DMS 273 (cell line): ENCODE measurements at regions not wholly inside any gene's neighbourhood (a gene's known extent, or its start where the extent isn't known, plus 50 kb on each side); places are given as distances from the start of the nearest gene placed in this dataset.
"Not testable (repeated sequence)": the region's sequence is repeated elsewhere in the genome, so short reads cannot be mapped to it uniquely, and the experiment has no call there.

ENCODE experiments used
- DNase-seq: peaks from one replicate; lab custom pipeline; 2025; ENCODE audit not compliant: unreplicated experiment; lab: John Stamatoyannopoulos, UW

- no peak for DNase-seq
Measured at GRCh38 chr7:63044721-63045120, 953.9 kb upstream of the ZNF722 start.

- DNase-seq, result no peak
Measured at GRCh38 chr7:63045575-63045974, 953.1 kb upstream of the ZNF722 start.

- no peak for DNase-seq
Measured at GRCh38 chr7:63046612-63047011, 952.0 kb upstream of the ZNF722 start.

GRCh38 chr7:63047061-63047460 is 951.6 kb upstream of the ZNF722 start:
- no peak for DNase-seq

- DNase-seq, result no peak
Measured at GRCh38 chr7:63047546-63047945, 951.1 kb upstream of the ZNF722 start.

- no peak for DNase-seq
Measured at GRCh38 chr7:63054191-63054661, 944.4 kb upstream of the ZNF722 start.

GRCh38 chr7:63057265-63057664 is 941.4 kb upstream of the ZNF722 start:
- no peak for DNase-seq

- DNase-seq, result not testable (repeated sequence)
Measured at GRCh38 chr7:63060701-63061100, 937.9 kb upstream of the ZNF722 start.

GRCh38 chr7:63065684-63066083 is 933.0 kb upstream of the ZNF722 start:
- no peak for DNase-seq

- not testable (repeated sequence) for DNase-seq
Measured at GRCh38 chr7:63066235-63066634, 932.4 kb upstream of the ZNF722 start.

GRCh38 chr7:63067897-63068585 is 930.6 kb upstream of the ZNF722 start:
- DNase-seq, result peak; percentile 66

GRCh38 chr7:63070696-63071095 is 928.0 kb upstream of the ZNF722 start:
- no peak for DNase-seq

- no peak for DNase-seq
Measured at GRCh38 chr7:63071396-63071795, 927.3 kb upstream of the ZNF722 start.

GRCh38 chr7:63071920-63072319 is 926.7 kb upstream of the ZNF722 start:
- no peak for DNase-seq

- DNase-seq, result no peak
Measured at GRCh38 chr7:63072806-63073205, 925.8 kb upstream of the ZNF722 start.

GRCh38 chr7:63073286-63073685 is 925.4 kb upstream of the ZNF722 start:
- no peak for DNase-seq

- DNase-seq, result no peak
Measured at GRCh38 chr7:63073736-63074135, 924.9 kb upstream of the ZNF722 start.

GRCh38 chr7:63077841-63078240 is 920.8 kb upstream of the ZNF722 start:
- no peak for DNase-seq

- DNase-seq, result no peak
Measured at GRCh38 chr7:63080406-63080805, 918.2 kb upstream of the ZNF722 start.

GRCh38 chr7:63080831-63081230 is 917.8 kb upstream of the ZNF722 start:
- DNase-seq, result no peak

- no peak for DNase-seq
Measured at GRCh38 chr7:63087575-63088190, 911.0 kb upstream of the ZNF722 start.

GRCh38 chr7:63092951-63093350 is 905.7 kb upstream of the ZNF722 start:
- DNase-seq, result no peak

- DNase-seq, result peak; percentile 26
Measured at GRCh38 chr7:63093481-63093880, 905.2 kb upstream of the ZNF722 start.
